Upper lobe of left lung (tissue), 4 donors: ENCODE measurements at regions not wholly inside any gene's neighbourhood (a gene's known extent, or its start where the extent isn't known, plus 50 kb on each side); places are given as distances from the start of the nearest gene placed in this dataset.

Experiments
- EP300 ChIP-seq, 4 donors: sonication (generic); formaldehyde crosslinking; IDR thresholded peaks; one replicate each; pipeline ENCODE4 v1.5.1; 2017; ENCODE audit warnings: antibody characterized with exemption in 4 of 4, control low read depth in 2 of 4
- POLR2A ChIP-seq, 4 donors: fragments of 450-650 bp; IDR thresholded peaks; one replicate each; pipeline ENCODE4 v1.5.1; 2016 to 2017; ENCODE audit warnings: antibody characterized with exemption in 4 of 4, mild to moderate bottlenecking in 2 of 4
- POLR2AphosphoS5 ChIP-seq, 2 donors: sonication (generic); formaldehyde crosslinking; IDR thresholded peaks; one replicate each; pipeline ENCODE4 v1.5.1; 2017; ENCODE audit warnings: antibody characterized with exemption in 2 of 2
- TF ChIP-seq, protein P1 (sequence below), 6 experiments: fragments of 450-650 bp in 4 of 6; fragments of 200-600 bp in 2 of 6; sonication (generic) in 2 of 6; IDR thresholded peaks; one replicate each; pipeline ENCODE4 v1.5.1; 2016 to 2019; ENCODE audit warnings: antibody characterized with exemption in 6 of 6

DNA sequence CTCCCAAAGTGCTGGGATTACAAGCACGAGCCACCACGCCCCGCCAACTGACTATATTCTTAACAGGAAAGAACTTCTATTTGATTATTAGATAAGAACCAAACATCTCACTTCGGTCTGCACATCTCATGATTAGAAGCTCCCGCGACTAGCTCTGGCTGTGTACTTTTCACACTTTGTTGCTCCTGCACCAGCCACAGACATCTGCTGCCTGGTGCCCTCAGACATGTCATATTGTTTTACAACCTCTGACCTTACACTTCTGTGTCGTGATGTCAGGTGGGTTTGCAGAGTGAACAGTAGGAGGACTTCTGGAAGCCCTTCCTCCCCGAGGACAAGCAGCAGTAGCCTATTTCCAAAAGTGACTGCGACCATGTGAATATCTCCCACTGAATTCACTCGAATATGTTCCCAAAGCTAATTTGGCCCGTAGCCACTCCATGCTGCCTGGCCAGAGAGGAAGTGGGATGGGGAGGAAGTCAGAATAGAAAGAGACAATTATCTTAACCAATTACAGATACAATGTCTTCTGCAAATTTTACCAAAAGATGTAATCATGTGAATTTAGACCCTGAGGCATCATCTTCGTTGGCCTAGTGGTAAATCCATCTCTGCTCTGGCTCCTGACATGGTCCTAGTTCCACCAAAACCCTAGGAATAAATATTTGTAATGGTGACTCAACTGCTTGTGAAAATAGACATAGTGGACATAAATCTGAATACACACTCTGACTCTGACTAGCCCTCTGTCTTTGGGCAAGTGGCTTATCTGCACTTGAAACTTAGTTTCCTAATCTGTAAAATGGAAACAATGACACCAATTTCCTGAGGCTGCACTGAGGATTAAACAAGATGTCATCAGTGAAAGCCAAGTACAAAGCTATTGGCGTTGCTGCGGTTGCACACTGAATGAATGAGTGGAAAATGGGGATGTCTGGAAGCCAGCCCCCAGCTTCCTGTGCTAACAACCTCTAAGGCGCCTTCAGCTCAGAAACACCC, 406.1 kb downstream of the LRATD1 start:
- TF ChIP-seq, protein P1, sequence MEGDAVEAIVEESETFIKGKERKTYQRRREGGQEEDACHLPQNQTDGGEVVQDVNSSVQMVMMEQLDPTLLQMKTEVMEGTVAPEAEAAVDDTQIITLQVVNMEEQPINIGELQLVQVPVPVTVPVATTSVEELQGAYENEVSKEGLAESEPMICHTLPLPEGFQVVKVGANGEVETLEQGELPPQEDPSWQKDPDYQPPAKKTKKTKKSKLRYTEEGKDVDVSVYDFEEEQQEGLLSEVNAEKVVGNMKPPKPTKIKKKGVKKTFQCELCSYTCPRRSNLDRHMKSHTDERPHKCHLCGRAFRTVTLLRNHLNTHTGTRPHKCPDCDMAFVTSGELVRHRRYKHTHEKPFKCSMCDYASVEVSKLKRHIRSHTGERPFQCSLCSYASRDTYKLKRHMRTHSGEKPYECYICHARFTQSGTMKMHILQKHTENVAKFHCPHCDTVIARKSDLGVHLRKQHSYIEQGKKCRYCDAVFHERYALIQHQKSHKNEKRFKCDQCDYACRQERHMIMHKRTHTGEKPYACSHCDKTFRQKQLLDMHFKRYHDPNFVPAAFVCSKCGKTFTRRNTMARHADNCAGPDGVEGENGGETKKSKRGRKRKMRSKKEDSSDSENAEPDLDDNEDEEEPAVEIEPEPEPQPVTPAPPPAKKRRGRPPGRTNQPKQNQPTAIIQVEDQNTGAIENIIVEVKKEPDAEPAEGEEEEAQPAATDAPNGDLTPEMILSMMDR (IDR thresholded peaks at IDR 0.05) = no peak
- TF ChIP-seq POLR2A (IDR thresholded peaks at IDR 0.05) (no peak), POLR2AphosphoS5 (IDR thresholded peaks at IDR 0.05) (no peak), EP300 (IDR thresholded peaks at IDR 0.05) (no peak)
